ENCODE measurements at regions not wholly inside any gene's neighbourhood (a gene's known extent, or its start where the extent isn't known, plus 50 kb on each side); places are given as distances from the start of the nearest gene placed in this dataset.

DNA sequence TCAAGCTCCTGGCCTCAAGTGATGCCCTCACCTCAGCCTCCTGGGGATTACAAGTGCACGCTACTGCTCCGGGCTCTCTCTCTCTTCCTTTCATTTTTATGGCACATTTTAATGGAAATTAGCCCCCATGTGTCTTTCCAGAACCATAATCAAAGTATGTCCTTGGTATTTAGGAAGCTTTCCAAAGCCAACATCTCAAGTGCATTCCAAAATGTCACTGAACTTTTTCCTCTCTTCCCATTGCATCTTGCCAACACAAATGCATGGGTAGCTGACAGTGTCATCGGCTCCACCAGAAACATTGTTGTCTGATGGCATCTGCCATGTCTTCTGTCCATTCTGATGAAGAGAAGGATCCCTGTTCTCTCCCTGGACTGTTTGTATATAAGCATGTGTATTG is 90.5 kb upstream of the ANXA1 start:
- H3K4me1 ChIP-seq (ENCODE audit: insufficient read depth, low read length, poor library complexity, severe bottlenecking), result no peaks in the 10 kb centered on the region
- ChIA-PET POLR2A (interaction anchor here (0.5 kb wide), 1 partner anchor 12 kb away, joined by 3 read pairs; no protein-coding TSS in a partner anchor), CTCF (ENCODE audit: unreplicated experiment) (no interaction called here)
- no peaks in the 10 kb centered on the region for H4K20me1 ChIP-seq (ENCODE audit: insufficient read depth, low read length)
- intact Hi-C loops (cut with micrococcal nuclease; ENCODE audit: unreplicated experiment), result no loop called here
- H3K79me2 ChIP-seq (ENCODE audit: insufficient read depth, low read depth, low read length), result no peaks in the 10 kb centered on the region
- H3K9me3 ChIP-seq (ENCODE audit: low read length), result no peaks in the 10 kb centered on the region
- H3K36me3 ChIP-seq (ENCODE audit: insufficient read depth, low read length), result no peaks in the 10 kb centered on the region
- BruUV-seq (replicated peaks), result no TSS peak
- no peak overlapping the region for H2AFZ ChIP-seq (ENCODE audit: low read length)
- DNase-seq (ENCODE audit: low spot score), result no peak
- H3K9me2 ChIP-seq (ENCODE audit: insufficient read depth, low read length), result no peaks in the 10 kb centered on the region
- H3K4me2 ChIP-seq (ENCODE audit: low read length), result no peak overlapping the region
- TF ChIP-seq, protein P1, sequence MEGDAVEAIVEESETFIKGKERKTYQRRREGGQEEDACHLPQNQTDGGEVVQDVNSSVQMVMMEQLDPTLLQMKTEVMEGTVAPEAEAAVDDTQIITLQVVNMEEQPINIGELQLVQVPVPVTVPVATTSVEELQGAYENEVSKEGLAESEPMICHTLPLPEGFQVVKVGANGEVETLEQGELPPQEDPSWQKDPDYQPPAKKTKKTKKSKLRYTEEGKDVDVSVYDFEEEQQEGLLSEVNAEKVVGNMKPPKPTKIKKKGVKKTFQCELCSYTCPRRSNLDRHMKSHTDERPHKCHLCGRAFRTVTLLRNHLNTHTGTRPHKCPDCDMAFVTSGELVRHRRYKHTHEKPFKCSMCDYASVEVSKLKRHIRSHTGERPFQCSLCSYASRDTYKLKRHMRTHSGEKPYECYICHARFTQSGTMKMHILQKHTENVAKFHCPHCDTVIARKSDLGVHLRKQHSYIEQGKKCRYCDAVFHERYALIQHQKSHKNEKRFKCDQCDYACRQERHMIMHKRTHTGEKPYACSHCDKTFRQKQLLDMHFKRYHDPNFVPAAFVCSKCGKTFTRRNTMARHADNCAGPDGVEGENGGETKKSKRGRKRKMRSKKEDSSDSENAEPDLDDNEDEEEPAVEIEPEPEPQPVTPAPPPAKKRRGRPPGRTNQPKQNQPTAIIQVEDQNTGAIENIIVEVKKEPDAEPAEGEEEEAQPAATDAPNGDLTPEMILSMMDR (conservative IDR thresholded peaks at IDR 0.05; ENCODE audit: low read length), result no peak
- TF ChIP-seq EZH2phosphoT487 (IDR thresholded peaks at IDR 0.05; ENCODE audit: borderline replicate concordance, low read depth, low read length), result no peak
- no peak overlapping the region for H3K4me3 ChIP-seq (ENCODE audit: low read depth, low read length, poor library complexity, severe bottlenecking)
- H3K27ac ChIP-seq (ENCODE audit: low read depth, low read length, poor library complexity, severe bottlenecking), result no peak overlapping the region

DNA sequence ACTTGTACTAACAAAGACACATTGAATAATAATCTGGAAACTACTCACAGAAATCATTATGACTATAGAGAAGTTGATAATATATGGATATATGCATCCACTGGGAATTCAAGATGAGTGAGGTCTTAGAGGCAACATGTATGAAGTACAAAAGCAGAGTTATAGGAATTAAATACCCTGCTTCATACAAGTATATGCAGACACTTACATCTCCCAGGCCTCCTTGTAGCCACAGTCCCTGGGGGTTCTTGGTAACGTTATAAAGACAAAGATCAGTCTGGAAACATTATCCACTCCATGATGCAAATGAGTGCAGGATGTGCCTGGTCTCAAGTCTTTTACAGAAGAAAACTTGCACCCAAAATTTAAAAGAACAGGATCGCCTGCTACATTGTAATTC is 92.4 kb upstream of the ANXA1 start:
- no peaks in the 10 kb centered on the region for H4K20me1 ChIP-seq (ENCODE audit: insufficient read depth, low read length)
- no peaks in the 10 kb centered on the region for H3K79me2 ChIP-seq (ENCODE audit: insufficient read depth, low read depth, low read length)
- no peaks in the 10 kb centered on the region for H3K9me2 ChIP-seq (ENCODE audit: insufficient read depth, low read length)
- no peak overlapping the region for H2AFZ ChIP-seq (ENCODE audit: low read length)
- ChIA-PET POLR2A (no interaction called here), CTCF (ENCODE audit: unreplicated experiment) (no interaction called here)
- intact Hi-C loops (cut with micrococcal nuclease; ENCODE audit: unreplicated experiment), result no loop called here
- H3K9me3 ChIP-seq (ENCODE audit: low read length), result no peaks in the 10 kb centered on the region
- TF ChIP-seq EZH2phosphoT487 (IDR thresholded peaks at IDR 0.05; ENCODE audit: borderline replicate concordance, low read depth, low read length), result no peak
- no peak overlapping the region for H3K4me3 ChIP-seq (ENCODE audit: low read depth, low read length, poor library complexity, severe bottlenecking)
- H3K27ac ChIP-seq (ENCODE audit: low read depth, low read length, poor library complexity, severe bottlenecking), result no peak overlapping the region
- BruUV-seq (replicated peaks), result no TSS peak
- no peaks in the 10 kb centered on the region for H3K4me1 ChIP-seq (ENCODE audit: insufficient read depth, low read length, poor library complexity, severe bottlenecking)
- H3K4me2 ChIP-seq (ENCODE audit: low read length), result no peak overlapping the region
- no peak for DNase-seq (ENCODE audit: low spot score)
- H3K36me3 ChIP-seq (ENCODE audit: insufficient read depth, low read length), result no peaks in the 10 kb centered on the region

DNA sequence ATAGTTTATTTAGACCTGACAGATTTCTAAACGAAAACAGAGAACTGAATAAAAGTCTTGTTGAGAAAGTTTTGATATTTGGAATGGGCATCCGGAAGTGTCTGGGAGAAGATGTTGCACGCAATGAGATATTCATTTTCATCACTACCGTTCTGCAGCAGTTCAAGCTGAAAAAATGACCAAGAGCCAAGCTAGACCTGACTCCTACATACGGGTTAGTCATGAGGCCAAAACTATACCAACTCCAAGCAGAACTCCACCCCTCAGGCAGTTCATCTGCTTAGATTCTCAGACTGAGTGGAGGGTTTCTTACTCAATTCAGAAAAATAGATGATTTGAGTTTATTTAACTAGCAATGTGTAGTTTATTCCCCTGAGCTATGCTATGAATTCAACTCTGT is 95.4 kb upstream of the ANXA1 start:
- H3K27ac ChIP-seq (ENCODE audit: low read depth, low read length, poor library complexity, severe bottlenecking), result no peak overlapping the region
- no peaks in the 10 kb centered on the region for H3K9me3 ChIP-seq (ENCODE audit: low read length)
- H3K4me3 ChIP-seq (ENCODE audit: low read depth, low read length, poor library complexity, severe bottlenecking), result no peak overlapping the region
- no peak overlapping the region for H2AFZ ChIP-seq (ENCODE audit: low read length)
- no peaks in the 10 kb centered on the region for H3K36me3 ChIP-seq (ENCODE audit: insufficient read depth, low read length)
- TF ChIP-seq, protein P1 (conservative IDR thresholded peaks at IDR 0.05; ENCODE audit: low read length), result no peak
- no peak for TF ChIP-seq EZH2phosphoT487 (IDR thresholded peaks at IDR 0.05; ENCODE audit: borderline replicate concordance, low read depth, low read length)
- DNase-seq (ENCODE audit: low spot score), result no peak
- no peak overlapping the region for H3K4me2 ChIP-seq (ENCODE audit: low read length)
- no TSS peak for BruUV-seq (replicated peaks)
- ChIA-PET POLR2A (no interaction called here), CTCF (ENCODE audit: unreplicated experiment) (no interaction called here)
- no peaks in the 10 kb centered on the region for H3K4me1 ChIP-seq (ENCODE audit: insufficient read depth, low read length, poor library complexity, severe bottlenecking)
- H3K9me2 ChIP-seq (ENCODE audit: insufficient read depth, low read length), result no peaks in the 10 kb centered on the region
- intact Hi-C loops (cut with micrococcal nuclease; ENCODE audit: unreplicated experiment), result no loop called here
- no peaks in the 10 kb centered on the region for H4K20me1 ChIP-seq (ENCODE audit: insufficient read depth, low read length)
- H3K79me2 ChIP-seq (ENCODE audit: insufficient read depth, low read depth, low read length), result no peaks in the 10 kb centered on the region
